Thoracic aorta (tissue), 2 donors: ENCODE measurements at regions not wholly inside any gene's neighbourhood (a gene's known extent, or its start where the extent isn't known, plus 50 kb on each side); places are given as distances from the start of the nearest gene placed in this dataset.

Experiments
- ATAC-seq: fragments of 150-250 bp; one replicate; pipeline ENCODE4 v1.8.0; 2017; ENCODE audit warnings: low read depth; ENCODE audit not compliant: insufficient number of reproducible peaks, low FRiP score
- DNase-seq: peaks from one replicate; pipeline ENCODE4 v3.0.0-alpha.2; 2020; ENCODE audit warnings: low spot score
- H3K27ac ChIP-seq, 2 donors: fragments of 200-600 bp; sonication (generic); 1 replicate in 1 of 2; 2 replicates in 1 of 2; pipeline ENCODE4 v1.5.1; 2016; ENCODE audit warnings: mild to moderate bottlenecking in 2 of 2, moderate library complexity in 2 of 2
- H3K27me3 ChIP-seq: fragments of 200-600 bp; sonication (generic); replicated peaks from 2 replicates; pipeline ENCODE4 v1.6.0; 2016; ENCODE audit warnings: mild to moderate bottlenecking; ENCODE audit not compliant: insufficient read depth
- H3K36me3 ChIP-seq: fragments of 200-600 bp; sonication (generic); one replicate; pipeline ENCODE4 v1.5.1; 2016
- H3K4me1 ChIP-seq, 2 donors: fragments of 200-600 bp; sonication (generic); 1 replicate in 1 of 2; 2 replicates in 1 of 2; pipeline versions ENCODE4 v1.5.1 to v1.6.0; 2016; ENCODE audit warnings: low read depth in 2 of 2, mild to moderate bottlenecking in 1 of 2; ENCODE audit not compliant: control insufficient read depth in 1 of 2
- H3K4me3 ChIP-seq: fragments of 200-600 bp; sonication (generic); 2 replicates; pipeline ENCODE4 v1.5.1; 2016; ENCODE audit warnings: mild to moderate bottlenecking
- H3K9me3 ChIP-seq: fragments of 200-600 bp; sonication (generic); 2 replicates; pipeline ENCODE4 v1.5.1; 2016
- CTCF ChIP-seq: fragments of 200-600 bp; sonication (generic); IDR thresholded peaks from one replicate; pipeline ENCODE4 v1.5.1; 2019; ENCODE audit warnings: antibody characterized with exemption

GRCh38 chr7:28336806-28337205 lies 75.5 kb upstream of the CREB5 start:
- Histone ChIP-seq H3K4me3 (no peak overlapping the region), H3K36me3 (no peaks in the 10 kb centered on the region), H3K27ac (no peak overlapping the region), H3K27me3 (no peaks in the 10 kb centered on the region), H3K9me3 (no peaks in the 10 kb centered on the region), H3K4me1 (no peaks in the 10 kb centered on the region)
- ATAC-seq (no peak), DNase-seq (no peak)
- TF ChIP-seq CTCF: no peak

- no peaks in the 10 kb centered on the region for H3K4me1 ChIP-seq
- no peaks in the 10 kb centered on the region for H3K9me3 ChIP-seq
- no peaks in the 10 kb centered on the region for H3K27me3 ChIP-seq
- ATAC-seq: no peak
- no peak overlapping the region for H3K4me3 ChIP-seq
- H3K27ac ChIP-seq: no peak overlapping the region
- no peak for DNase-seq
- no peak for TF ChIP-seq CTCF
- no peaks in the 10 kb centered on the region for H3K36me3 ChIP-seq
These were observed 74.3 kb upstream of the CREB5 start for GRCh38 chr7:28338041-28338440.

GRCh38 chr7:28343462-28343861 lies 68.9 kb upstream of the CREB5 start:
- no peak overlapping the region for H3K27ac ChIP-seq
- no peaks in the 10 kb centered on the region for H3K9me3 ChIP-seq
- TF ChIP-seq CTCF: no peak
- no peaks in the 10 kb centered on the region for H3K27me3 ChIP-seq
- no peak for ATAC-seq
- no peaks in the 10 kb centered on the region for H3K36me3 ChIP-seq
- DNase-seq: no peak
- peaks cover 0 to 3% of the 10 kb centered on the region in 2 donors for H3K4me1 ChIP-seq
- H3K4me3 ChIP-seq: no peak overlapping the region

GRCh38 chr7:28346256-28346655 lies 66.1 kb upstream of the CREB5 start:
- DNase-seq (no peak), ATAC-seq (no peak)
- Histone ChIP-seq H3K4me1 (peaks cover 0 to 3% of the 10 kb centered on the region in 2 donors), H3K36me3 (no peaks in the 10 kb centered on the region), H3K27ac (no peak overlapping the region), H3K27me3 (no peaks in the 10 kb centered on the region), H3K9me3 (no peaks in the 10 kb centered on the region), H3K4me3 (no peak overlapping the region)
- no peak for TF ChIP-seq CTCF

GRCh38 chr7:28346676-28347363 lies 65.5 kb upstream of the CREB5 start:
- DNase-seq (no peak), ATAC-seq (no peak)
- Histone ChIP-seq H3K9me3 (no peaks in the 10 kb centered on the region), H3K4me1 (peaks cover 0 to 3% of the 10 kb centered on the region in 2 donors), H3K27me3 (no peaks in the 10 kb centered on the region), H3K36me3 (no peaks in the 10 kb centered on the region), H3K4me3 (no peak overlapping the region), H3K27ac (no peak overlapping the region)
- TF ChIP-seq CTCF: no peak
